Mesenchymal stem cell (in vitro differentiated cells and primary cell): ENCODE measurements at regions not wholly inside any gene's neighbourhood (a gene's known extent, or its start where the extent isn't known, plus 50 kb on each side); places are given as distances from the start of the nearest gene placed in this dataset.

Experiments
- DNase-seq: peaks from one replicate; pipeline ENCODE4 v3.0.0-alpha.2; 2013
- H2AFZ ChIP-seq: one replicate; pipeline ENCODE4 v1.6.1; 2013; ENCODE audit warnings: low read depth, mild to moderate bottlenecking, control low read depth, inconsistent platforms, low read length, moderate library complexity
- H2AK5ac ChIP-seq: 2 replicates; pipeline ENCODE4 v1.6.1; 2013; ENCODE audit warnings: low read length, moderate library complexity, mild to moderate bottlenecking, inconsistent platforms; ENCODE audit not compliant: severe bottlenecking
- H2BK120ac ChIP-seq: one replicate; pipeline ENCODE4 v1.6.1; 2013; ENCODE audit warnings: low read depth, mild to moderate bottlenecking, inconsistent platforms, low read length, moderate library complexity
- H2BK12ac ChIP-seq, 2 experiments: one replicate each; pipeline ENCODE4 v1.6.1; 2013; ENCODE audit warnings: inconsistent platforms in 2 of 2, low read length in 2 of 2, mild to moderate bottlenecking in 2 of 2, moderate library complexity in 2 of 2, control low read depth in 1 of 2
- H2BK15ac ChIP-seq: one replicate; pipeline ENCODE4 v1.6.1; 2013; ENCODE audit warnings: mild to moderate bottlenecking, low read depth, inconsistent platforms; ENCODE audit not compliant: poor library complexity, severe bottlenecking
- H2BK5ac ChIP-seq: 2 replicates; pipeline ENCODE4 v1.6.1; 2013; ENCODE audit warnings: low read depth, mild to moderate bottlenecking, low read length, control low read depth, inconsistent platforms; ENCODE audit not compliant: poor library complexity, severe bottlenecking
- H3K14ac ChIP-seq, 2 experiments: one replicate each; pipeline ENCODE4 v1.6.1; 2013; ENCODE audit warnings: inconsistent platforms in 2 of 2, low read length in 2 of 2, control low read depth in 1 of 2, mild to moderate bottlenecking in 1 of 2, moderate library complexity in 1 of 2
- H3K18ac ChIP-seq, 2 experiments: one replicate each; pipeline ENCODE4 v1.6.1; 2013; ENCODE audit warnings: inconsistent platforms in 2 of 2, low read length in 2 of 2, control low read depth in 1 of 2, low read depth in 1 of 2, mild to moderate bottlenecking in 1 of 2
- H3K23ac ChIP-seq, 2 experiments: one replicate each; pipeline ENCODE4 v1.6.1; 2013; ENCODE audit warnings: inconsistent platforms in 2 of 2, low read length in 2 of 2, mild to moderate bottlenecking in 2 of 2, moderate library complexity in 2 of 2, control low read depth in 1 of 2
- H3K27ac ChIP-seq: 2 replicates; pipeline ENCODE4 v1.5.1; 2013; ENCODE audit warnings: mild to moderate bottlenecking, moderate library complexity, low read length, control low read depth, inconsistent platforms; ENCODE audit not compliant: poor library complexity, severe bottlenecking
- H3K27me3 ChIP-seq, 2 experiments: 2 replicates each; pipeline versions ENCODE4 v1.6.1 to v1.7.0; 2013; ENCODE audit warnings: low read length in 2 of 2, mild to moderate bottlenecking in 2 of 2, moderate library complexity in 2 of 2, control low read depth in 1 of 2, inconsistent platforms in 1 of 2; ENCODE audit not compliant: control insufficient read depth in 1 of 2, insufficient read depth in 1 of 2
- H3K36me3 ChIP-seq, 2 experiments: 2 replicates each; pipeline versions ENCODE4 v1.6.1 to v1.7.0; 2013; ENCODE audit warnings: low read length in 2 of 2, control low read depth in 1 of 2, inconsistent platforms in 1 of 2, low read depth in 1 of 2, mild to moderate bottlenecking in 1 of 2; ENCODE audit not compliant: insufficient read depth in 2 of 2, control insufficient read depth in 1 of 2
- H3K4ac ChIP-seq, 2 experiments: one replicate each; pipeline ENCODE4 v1.6.1; 2013; ENCODE audit warnings: inconsistent platforms in 2 of 2, low read length in 2 of 2, mild to moderate bottlenecking in 2 of 2, moderate library complexity in 2 of 2, control low read depth in 1 of 2, low read depth in 1 of 2
- H3K4me1 ChIP-seq: 2 replicates; pipeline ENCODE4 v1.6.1; 2013; ENCODE audit warnings: low read depth, low read length, control low read depth; ENCODE audit not compliant: control insufficient read depth, insufficient read depth
- H3K4me2 ChIP-seq: 2 replicates; pipeline ENCODE4 v1.6.1; 2013; ENCODE audit warnings: low read length, mild to moderate bottlenecking, inconsistent platforms; ENCODE audit not compliant: poor library complexity, severe bottlenecking
- H3K4me3 ChIP-seq, 2 experiments: 2 replicates each; pipeline versions ENCODE4 v1.5.1 to v1.7.0; 2013; ENCODE audit warnings: low read length in 2 of 2, mild to moderate bottlenecking in 2 of 2, control low read depth in 1 of 2, low read depth in 1 of 2; ENCODE audit not compliant: insufficient read depth in 1 of 2
- H3K79me1 ChIP-seq: replicated peaks from 2 replicates; pipeline ENCODE4 v1.6.1; 2013; ENCODE audit warnings: mild to moderate bottlenecking, control low read depth, low read length, inconsistent platforms; ENCODE audit not compliant: poor library complexity, severe bottlenecking
- H3K9ac ChIP-seq: 2 replicates; pipeline ENCODE4 v1.7.0; 2013; ENCODE audit warnings: mild to moderate bottlenecking, low read length, moderate library complexity
- H3K9me3 ChIP-seq: 2 replicates; pipeline ENCODE4 v1.7.0; 2013; ENCODE audit warnings: mild to moderate bottlenecking, low read length; ENCODE audit not compliant: control insufficient read depth
- H4K8ac ChIP-seq: one replicate; pipeline ENCODE4 v1.6.1; 2013; ENCODE audit warnings: inconsistent platforms, mild to moderate bottlenecking, low read length, moderate library complexity
- H4K91ac ChIP-seq: one replicate; pipeline ENCODE4 v1.6.1; 2013; ENCODE audit warnings: mild to moderate bottlenecking, low read length, inconsistent platforms
- WGBS: methylation state at CpG from one replicate; pipeline ENCODE4 v1.1.7; 2013; ENCODE audit warnings: mixed read lengths; 5-methylcytosine and 5-hydroxymethylcytosine counted together

DNA sequence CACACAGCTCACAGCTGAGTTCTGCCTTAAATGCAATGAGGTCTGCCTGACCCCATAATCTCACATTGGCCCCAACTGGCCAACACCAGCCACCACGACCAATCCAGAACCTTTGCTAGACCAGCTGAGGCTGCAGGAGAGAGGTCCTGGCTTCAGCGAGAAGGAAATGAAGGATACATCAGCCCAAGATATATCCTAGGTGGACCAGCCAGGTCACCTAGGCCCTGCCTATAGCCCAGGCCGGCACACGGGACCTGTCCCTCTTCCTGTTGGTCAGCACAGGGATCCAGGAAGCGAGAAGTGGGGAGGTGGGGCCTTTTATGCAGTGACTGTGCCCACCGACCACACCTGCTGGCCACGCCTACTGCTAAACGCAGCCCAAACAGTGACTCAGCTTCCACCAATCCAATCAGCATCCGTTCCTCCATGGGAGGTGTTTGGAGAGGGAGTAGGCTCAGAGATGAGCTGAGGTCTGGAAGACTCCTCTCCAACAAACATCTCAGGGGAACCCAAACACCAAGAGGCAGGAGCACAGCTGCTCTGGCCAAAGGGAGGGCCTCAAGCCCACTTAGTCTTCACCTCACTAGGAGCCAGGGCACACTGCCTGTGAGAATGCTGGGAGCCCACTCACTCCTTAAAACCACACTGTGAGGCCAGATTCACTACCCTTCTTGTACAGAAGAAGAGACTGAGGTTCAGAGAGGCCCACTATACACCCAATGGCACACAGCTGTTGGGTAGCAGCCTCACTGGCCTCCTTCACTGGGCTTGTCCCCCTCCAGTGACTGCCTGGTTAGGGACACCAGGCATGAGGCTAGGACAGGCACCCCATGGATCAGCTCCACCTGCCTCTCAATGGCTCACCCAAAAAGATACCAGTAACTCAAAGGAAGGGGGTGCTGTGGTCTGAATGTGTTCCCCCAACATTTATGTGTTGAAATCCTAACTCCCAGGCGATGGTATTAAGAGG is 51.3 kb upstream of the PPP2R5C start:
- no peak overlapping the region for H2AFZ ChIP-seq
- no peak overlapping the region for H2BK5ac ChIP-seq
- peaks cover 10% of the 10 kb centered on the region for H3K9me3 ChIP-seq
- no peak overlapping the region for H3K23ac ChIP-seq
- peaks cover 12% of the 10 kb centered on the region for H3K4me1 ChIP-seq
- no peaks in the 10 kb centered on the region for H3K36me3 ChIP-seq
- H3K4me3 ChIP-seq: no peak overlapping the region
- no peak for DNase-seq
- no peak overlapping the region for H3K4me2 ChIP-seq
- H3K14ac ChIP-seq: no peak overlapping the region
- H4K8ac ChIP-seq: no peak overlapping the region
- peaks cover 0 to 20% of the 10 kb centered on the region in 2 experiments for H3K27me3 ChIP-seq
- H3K79me1 ChIP-seq: no peaks in the 10 kb centered on the region
- no peak overlapping the region for H3K27ac ChIP-seq
- no peak overlapping the region for H3K4ac ChIP-seq
- H2BK120ac ChIP-seq: no peak overlapping the region
- H2AK5ac ChIP-seq: no peak overlapping the region
- no peak overlapping the region for H2BK12ac ChIP-seq
- H3K9ac ChIP-seq: no peak overlapping the region
- H2BK15ac ChIP-seq: no peak overlapping the region
- H4K91ac ChIP-seq: no peak overlapping the region
- no peak overlapping the region for H3K18ac ChIP-seq
- WGBS: 76% methylated on average over 10 of the region's 10 CpGs

DNA sequence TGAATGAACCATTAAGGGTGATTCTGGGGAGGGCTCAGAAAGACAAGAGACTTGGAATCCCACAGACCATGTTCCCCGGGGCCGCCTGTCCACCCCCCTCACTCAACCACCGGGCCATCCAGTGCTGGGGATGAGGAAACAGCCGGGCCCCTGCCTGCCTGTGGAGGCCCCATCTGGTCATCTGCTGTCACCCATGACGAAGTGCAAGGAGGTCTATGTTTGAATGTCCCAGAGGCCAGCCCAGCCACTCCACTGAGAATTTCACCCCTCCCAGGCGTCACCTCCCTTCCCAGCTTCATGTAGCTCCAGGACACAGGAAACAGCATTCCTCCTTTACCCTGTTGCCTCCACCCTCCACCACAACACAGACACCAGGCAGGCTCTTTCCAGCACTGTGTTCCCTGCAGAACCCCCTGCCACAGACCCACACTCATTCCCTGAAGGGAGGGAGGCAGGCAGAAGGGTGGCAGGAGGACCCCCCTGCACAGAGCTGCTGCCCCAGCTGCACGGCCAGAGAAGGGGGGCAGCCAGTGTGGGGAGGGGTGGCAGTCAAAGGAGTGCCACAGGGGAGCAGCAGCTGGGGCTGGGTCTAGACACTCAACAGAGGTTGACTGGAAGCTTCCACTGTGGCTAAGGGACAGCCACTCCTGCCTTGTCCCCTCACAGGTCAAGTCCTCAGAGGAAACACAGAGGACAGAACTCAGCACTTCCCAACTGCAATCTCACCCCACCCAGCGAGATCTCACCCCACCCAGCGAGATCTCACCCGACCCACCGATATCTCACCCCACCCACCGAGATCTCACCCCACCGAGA is 50.3 kb upstream of the PPP2R5C start:
- H3K18ac ChIP-seq: peak overlapping the region in 1 of 2 experiments; percentile 68
- WGBS: 67% methylated on average over 13 of the region's 13 CpGs
- H3K27ac ChIP-seq: no peak overlapping the region
- no peak overlapping the region for H2BK120ac ChIP-seq
- DNase-seq: no peak
- H3K4me3 ChIP-seq: no peak overlapping the region
- no peak overlapping the region for H2BK5ac ChIP-seq
- no peak overlapping the region for H2BK12ac ChIP-seq
- H2AK5ac ChIP-seq: no peak overlapping the region
- no peak overlapping the region for H2AFZ ChIP-seq
- H3K9me3 ChIP-seq: peaks cover 10% of the 10 kb centered on the region
- no peak overlapping the region for H2BK15ac ChIP-seq
- peaks cover 0 to 20% of the 10 kb centered on the region in 2 experiments for H3K27me3 ChIP-seq
- H3K79me1 ChIP-seq: no peaks in the 10 kb centered on the region
- H3K9ac ChIP-seq: no peak overlapping the region
- H3K36me3 ChIP-seq: no peaks in the 10 kb centered on the region
- H3K4me1 ChIP-seq: peaks cover 4% of the 10 kb centered on the region
- peak overlapping the region in 1 of 2 experiments; percentile 7 for H3K14ac ChIP-seq
- H3K4me2 ChIP-seq: no peak overlapping the region
- peak overlapping the region; percentile 53 for H4K91ac ChIP-seq
- H4K8ac ChIP-seq: no peak overlapping the region
- H3K23ac ChIP-seq: no peak overlapping the region
- H3K4ac ChIP-seq: no peak overlapping the region
